Stimulated activated naive CD8-positive, alpha-beta T cell treated with anti-CD3 and anti-CD28 coated beads, Interleukin-15, Interleukin-2, amounts not matched to agents 100 U/mL and 50 U/mL, for 24 hours (primary cell): ENCODE measurements at regions not wholly inside any gene's neighbourhood (a gene's known extent, or its start where the extent isn't known, plus 50 kb on each side); places are given as distances from the start of the nearest gene placed in this dataset.

Experiments used
- ATAC-seq: fragments of 150-1000 bp; cut with Tn5 transposase; one replicate; pipeline ENCODE4 v1.10.0; 2021
- DNase-seq: peaks from one replicate; pipeline ENCODE4 v3.0.0; 2021

DNA sequence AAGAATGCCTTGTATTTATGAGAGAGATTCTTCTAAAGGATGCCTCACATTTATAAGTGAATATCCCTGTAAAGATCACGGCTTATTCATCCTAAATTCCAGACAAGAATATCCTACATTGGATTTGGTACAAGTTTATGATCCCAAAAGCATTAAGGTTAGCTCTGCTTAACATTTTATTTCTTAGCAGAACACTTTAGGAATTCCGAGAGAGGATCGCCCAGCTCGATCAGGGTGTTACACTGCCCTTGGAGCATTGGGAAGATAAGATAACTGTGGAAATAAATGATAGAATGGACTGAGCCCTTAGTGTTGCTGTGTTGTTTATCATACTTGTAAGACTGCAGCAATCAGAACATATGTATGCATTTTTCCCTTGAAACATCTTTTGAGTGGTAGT lies 223.0 kb upstream of the CDIN1 start:
- DNase-seq (no peak), ATAC-seq (no peak)

DNA sequence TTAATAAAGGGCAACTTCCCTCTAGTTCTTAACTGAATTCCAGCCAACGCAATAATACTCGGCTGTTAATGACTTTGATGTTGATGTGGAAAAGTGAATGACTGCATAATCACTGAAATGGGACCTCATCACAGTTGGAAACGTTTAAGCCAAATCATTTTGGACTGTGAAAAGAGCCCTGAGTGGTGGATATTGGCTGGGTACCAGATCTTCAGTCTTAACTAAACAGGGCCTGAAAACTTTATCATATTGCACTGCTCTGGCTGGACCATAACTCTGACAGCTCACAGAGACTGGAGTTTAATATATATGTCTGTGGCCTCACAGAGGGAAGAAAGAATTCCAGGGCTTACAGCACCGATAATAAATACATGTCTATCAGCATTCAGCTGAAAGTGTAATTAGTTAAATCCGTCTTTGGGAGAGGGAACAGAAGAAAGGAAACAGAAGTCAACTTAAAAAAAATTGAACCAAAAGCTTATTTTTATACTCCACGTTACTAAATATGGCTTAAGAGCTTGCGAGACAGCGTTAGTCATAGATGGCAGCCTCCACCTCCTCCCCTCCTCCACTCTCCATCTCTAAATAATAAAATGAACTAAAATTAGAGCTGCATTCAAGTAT lies 222.3 kb upstream of the CDIN1 start:
- no peak for ATAC-seq
- DNase-seq: no peak

GRCh38 chr15:36358094-36358493 lies 221.3 kb upstream of the CDIN1 start:
- DNase-seq: no peak
- ATAC-seq: no peak

DNA sequence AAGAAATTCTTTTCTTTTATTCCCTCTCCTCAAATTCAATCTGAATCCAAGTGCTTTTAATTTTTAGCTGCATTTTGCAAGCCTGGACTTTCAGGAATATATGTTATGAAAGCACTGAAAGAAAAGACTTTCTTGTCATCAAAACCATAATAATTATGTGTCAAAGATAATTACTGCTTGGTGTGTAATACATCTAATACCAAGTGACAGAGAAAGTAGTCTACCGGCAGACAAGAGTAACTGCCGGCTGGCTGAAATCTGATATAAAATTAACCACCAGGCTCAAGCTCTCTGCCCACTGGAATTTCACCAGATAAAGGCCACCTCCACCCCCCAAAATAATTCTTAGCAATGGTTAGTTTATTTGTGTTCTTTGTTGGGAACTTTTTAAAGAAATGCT lies 220.9 kb upstream of the CDIN1 start:
- DNase-seq (no peak), ATAC-seq (no peak)

- DNase-seq (no peak), ATAC-seq (no peak)
These were observed 220.1 kb upstream of the CDIN1 start for GRCh38 chr15:36359286-36359685.

GRCh38 chr15:36361351-36361870 lies 218.0 kb upstream of the CDIN1 start:
- DNase-seq: no peak
- ATAC-seq: no peak

DNA sequence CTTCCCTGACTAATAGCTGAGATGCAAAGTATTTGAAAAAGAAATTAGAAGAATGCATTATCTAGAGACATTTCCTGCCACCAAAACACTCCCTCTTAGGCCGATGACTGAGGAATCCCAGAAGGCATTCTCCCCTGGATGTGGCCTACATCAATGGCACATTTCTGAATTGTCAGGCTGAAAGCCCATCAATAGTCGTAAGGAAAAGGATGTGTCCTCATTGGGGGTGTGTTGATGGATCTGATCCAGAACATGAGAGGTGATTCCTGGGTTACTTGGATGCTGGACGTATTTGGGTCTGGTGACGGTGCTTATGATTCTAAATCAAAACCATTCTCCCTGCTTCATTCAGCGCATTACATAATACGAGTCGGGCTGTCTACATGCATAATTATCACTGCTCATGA lies 216.9 kb upstream of the CDIN1 start:
- ATAC-seq: no peak
- DNase-seq: no peak

- no peak for ATAC-seq
- DNase-seq: no peak
These were observed 216.1 kb upstream of the CDIN1 start for GRCh38 chr15:36363335-36363734.

GRCh38 chr15:36364377-36364776 lies 215.0 kb upstream of the CDIN1 start:
- ATAC-seq: no peak
- no peak for DNase-seq

DNA sequence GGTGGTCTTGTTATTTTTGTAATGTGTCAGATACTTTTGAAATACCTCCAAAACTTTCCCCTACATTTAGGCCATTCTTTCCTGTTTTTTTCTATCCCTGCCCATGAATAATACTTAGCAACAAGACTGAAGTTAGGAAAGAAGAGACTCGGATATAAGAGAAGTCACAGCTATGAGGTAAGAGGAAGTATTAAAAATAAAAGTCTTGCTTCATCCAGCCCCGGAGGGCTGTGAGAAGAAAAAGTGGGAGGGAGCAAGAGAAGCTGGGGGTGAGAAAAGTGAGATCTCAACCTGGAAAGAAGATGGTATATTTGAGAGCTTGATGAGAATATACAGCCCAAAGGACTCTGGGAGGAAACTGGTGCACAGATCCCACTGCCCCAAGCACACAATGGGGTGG lies 213.5 kb upstream of the CDIN1 start:
- ATAC-seq (no peak), DNase-seq (no peak)

- no peak for ATAC-seq
- DNase-seq: no peak
These were observed 209.2 kb upstream of the CDIN1 start for GRCh38 chr15:36370051-36370730.

DNA sequence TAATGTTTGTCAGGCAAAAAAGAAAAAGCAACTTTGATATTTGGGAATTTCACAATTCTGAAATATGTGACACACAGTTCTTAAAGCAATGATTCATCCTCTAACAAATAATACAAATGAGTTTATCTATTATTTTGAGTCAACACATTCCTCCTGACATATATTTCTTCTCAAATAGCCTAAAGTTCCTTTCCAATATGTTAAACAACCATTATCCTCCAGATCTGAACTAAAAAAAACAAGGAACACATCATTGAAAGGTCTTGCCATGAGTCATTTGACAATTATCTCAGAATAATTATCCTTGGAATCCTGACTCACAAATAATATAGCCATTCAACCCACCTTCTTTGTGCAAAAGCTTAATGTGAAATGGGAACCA lies 208.7 kb upstream of the CDIN1 start:
- ATAC-seq (no peak), DNase-seq (no peak)

GRCh38 chr15:36371509-36371908 lies 207.9 kb upstream of the CDIN1 start:
- DNase-seq (no peak), ATAC-seq (no peak)

- ATAC-seq (no peak), DNase-seq (no peak)
These were observed 206.5 kb upstream of the CDIN1 start for GRCh38 chr15:36372968-36373367.

DNA sequence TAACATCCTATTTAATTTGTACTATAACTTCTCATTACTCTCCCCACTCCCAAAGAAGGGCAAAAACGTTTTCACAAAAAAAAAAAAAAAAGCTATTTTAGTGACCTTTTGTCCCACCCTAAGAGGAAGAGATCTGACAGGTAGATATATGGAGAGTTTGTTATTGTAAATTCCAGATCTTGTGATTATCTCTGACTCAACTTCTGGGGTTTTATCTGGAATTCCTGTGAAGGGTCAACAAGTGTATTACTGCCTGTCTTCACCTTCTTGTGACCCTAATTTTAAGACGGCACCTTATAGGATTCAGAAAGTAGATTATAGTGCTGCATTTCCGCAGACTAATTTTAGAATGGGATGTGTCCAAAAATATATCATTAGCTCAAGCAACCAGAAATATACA lies 205.9 kb upstream of the CDIN1 start:
- ATAC-seq (no peak), DNase-seq (no peak)

GRCh38 chr15:36389107-36389506 lies 190.3 kb upstream of the CDIN1 start:
- DNase-seq (no peak), ATAC-seq (no peak)

GRCh38 chr15:36390491-36390890 lies 188.9 kb upstream of the CDIN1 start:
- DNase-seq: no peak
- no peak for ATAC-seq

DNA sequence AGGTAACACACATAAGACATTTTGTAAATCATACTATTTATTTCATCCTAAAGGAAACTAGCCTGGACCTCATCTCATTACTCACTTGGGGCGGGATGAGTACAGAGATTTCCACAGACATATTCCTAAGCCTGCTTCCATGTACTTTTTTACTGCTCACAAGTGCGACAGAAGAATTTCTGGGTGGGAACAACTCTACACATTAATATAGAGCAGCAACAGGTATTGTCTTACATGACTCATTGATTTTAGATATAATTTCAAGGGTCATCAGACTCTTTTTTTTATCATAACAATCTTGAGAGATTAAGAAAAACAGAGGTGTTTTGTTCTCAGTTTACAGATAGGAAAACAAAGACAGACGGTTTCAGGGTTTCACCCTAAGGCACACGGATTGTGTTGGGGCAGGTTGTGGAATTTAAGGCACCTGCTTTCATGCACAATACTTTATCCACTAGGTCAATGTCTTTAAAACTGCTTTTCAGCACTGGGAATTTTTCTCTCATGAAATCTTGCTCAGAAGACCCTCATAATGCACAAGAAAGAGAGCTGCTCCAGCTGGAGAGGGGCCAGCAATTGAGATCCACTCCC lies 186.7 kb upstream of the CDIN1 start:
- DNase-seq (no peak), ATAC-seq (no peak)

DNA sequence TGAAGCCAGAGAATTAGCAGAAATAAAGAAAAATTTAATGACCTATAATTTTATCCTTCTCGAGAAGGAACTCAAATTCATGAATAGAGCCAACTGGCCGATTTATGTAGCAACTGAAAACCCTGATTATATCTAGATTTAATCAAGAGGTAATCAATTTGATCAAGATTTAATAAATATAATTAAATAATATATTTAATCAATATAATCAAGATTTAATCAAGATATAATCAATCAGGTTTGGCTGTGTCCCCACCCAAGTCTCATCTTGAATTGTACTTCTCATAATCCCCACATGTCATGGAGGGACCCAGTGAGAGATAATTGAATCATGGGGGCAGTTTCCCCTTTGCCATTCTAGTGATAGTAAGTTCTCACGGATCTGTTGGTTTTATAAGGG lies 181.2 kb upstream of the CDIN1 start:
- ATAC-seq: no peak
- DNase-seq: no peak

DNA sequence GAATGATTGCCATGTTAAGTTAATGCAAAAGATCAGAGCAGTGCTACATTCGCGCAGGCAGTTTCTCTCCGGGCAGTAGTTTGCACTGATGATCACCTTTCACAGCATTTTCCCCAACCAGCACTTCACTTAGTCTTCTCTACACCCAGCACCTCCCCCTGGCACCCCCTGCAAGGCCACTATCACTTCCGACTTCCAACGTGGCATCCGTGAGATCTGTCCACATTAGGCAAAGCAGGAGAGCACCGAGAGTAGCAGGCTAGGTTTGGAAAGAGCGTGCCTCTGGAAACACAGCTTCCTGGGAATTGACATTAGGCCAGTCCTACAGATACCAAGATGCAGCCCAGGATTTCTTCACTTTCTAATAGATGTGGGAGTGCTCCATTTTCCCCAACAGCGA lies 180.2 kb upstream of the CDIN1 start:
- ATAC-seq: no peak
- DNase-seq: no peak

- DNase-seq (no peak), ATAC-seq (no peak)
These were observed 178.4 kb upstream of the CDIN1 start for GRCh38 chr15:36400936-36401585.

- DNase-seq (no peak), ATAC-seq (no peak)
These were observed 177.8 kb upstream of the CDIN1 start for GRCh38 chr15:36401586-36401966.

GRCh38 chr15:36403351-36403750 lies 176.1 kb upstream of the CDIN1 start:
- DNase-seq: no peak

More at GRCh38 chr15:36403351-36403750, 176.1 kb upstream of the CDIN1 start:
- no peak for ATAC-seq
